NCI-H510A (cell line): ENCODE measurements at regions not wholly inside any gene's neighbourhood (a gene's known extent, or its start where the extent isn't known, plus 50 kb on each side); places are given as distances from the start of the nearest gene placed in this dataset.
A peak's percentile ranks its signal among the peaks of the same experiment; 100 is the strongest.
"Not testable (repeated sequence)": the region's sequence is repeated elsewhere in the genome, so short reads cannot be mapped to it uniquely, and the experiment has no call there.

Experiments used
- DNase-seq: peaks from one replicate; lab custom pipeline; 2025; lab: John Stamatoyannopoulos, UW

GRCh38 chr16:27638833-27639560 lies 89.1 kb downstream of the KATNIP start:
- DNase-seq: no peak

- peak; percentile 14 for DNase-seq
Measured at GRCh38 chr16:27639561-27640276, 89.8 kb downstream of the KATNIP start.

- no peak for DNase-seq
Measured at GRCh38 chr16:27640277-27640600, 90.3 kb downstream of the KATNIP start.

- no peak for DNase-seq
Measured at GRCh38 chr16:27641260-27641659, 91.3 kb downstream of the KATNIP start.

GRCh38 chr16:27641734-27642415 lies 91.9 kb downstream of the KATNIP start:
- DNase-seq: not testable (repeated sequence)

GRCh38 chr16:27642756-27643155 lies 92.8 kb downstream of the KATNIP start:
- DNase-seq: no peak

GRCh38 chr16:27644165-27644564 lies 94.2 kb downstream of the KATNIP start:
- DNase-seq: no peak

GRCh38 chr16:27645396-27645795 lies 95.5 kb downstream of the KATNIP start:
- no peak for DNase-seq

- no peak for DNase-seq
Measured at GRCh38 chr16:27646806-27647205, 96.9 kb downstream of the KATNIP start.

GRCh38 chr16:27649021-27649420 lies 99.1 kb downstream of the KATNIP start:
- DNase-seq: no peak

GRCh38 chr16:27650073-27650701 lies 100.2 kb downstream of the KATNIP start:
- no peak for DNase-seq

- DNase-seq: no peak
Measured at GRCh38 chr16:27651301-27651700, 101.4 kb downstream of the KATNIP start.

GRCh38 chr16:27657811-27658210 lies 107.9 kb downstream of the KATNIP start:
- DNase-seq: no peak

- no peak for DNase-seq
Measured at GRCh38 chr16:27660507-27660906, 110.6 kb downstream of the KATNIP start.

- not testable (repeated sequence) for DNase-seq
Measured at GRCh38 chr16:27663235-27663634, 113.3 kb downstream of the KATNIP start.

GRCh38 chr16:27665881-27666280 lies 115.9 kb downstream of the KATNIP start:
- no peak for DNase-seq

- no peak for DNase-seq
Measured at GRCh38 chr16:27670071-27670810, 120.3 kb downstream of the KATNIP start.

- DNase-seq: no peak
Measured at GRCh38 chr16:27671410-27671809, 121.5 kb downstream of the KATNIP start.

- no peak for DNase-seq
Measured at GRCh38 chr16:27676839-27677238, 126.9 kb downstream of the KATNIP start.

- no peak for DNase-seq
Measured at GRCh38 chr16:27677263-27677662, 127.3 kb downstream of the KATNIP start.

GRCh38 chr16:27678955-27679354 lies 129.0 kb downstream of the KATNIP start:
- DNase-seq: no peak

- DNase-seq: no peak
Measured at GRCh38 chr16:27679899-27680298, 130.0 kb downstream of the KATNIP start.
